ENCODE measurements at regions not wholly inside any gene's neighbourhood (a gene's known extent, or its start where the extent isn't known, plus 50 kb on each side); places are given as distances from the start of the nearest gene placed in this dataset.

- TF ChIP-seq POLR2A (IDR thresholded peaks at IDR 0.05; ENCODE audit: low read length): no peak
- no peak for TF ChIP-seq GATA1 (IDR thresholded peaks at IDR 0.05; ENCODE audit: low read depth, low read length)
- no peak for DNase-seq
Measured at GRCh38 chr20:39263076-39263475, 300.9 kb downstream of the DHX35 start.

- TF ChIP-seq POLR2A (IDR thresholded peaks at IDR 0.05; ENCODE audit: low read length) (no peak), GATA1 (IDR thresholded peaks at IDR 0.05; ENCODE audit: low read depth, low read length) (no peak)
Measured at GRCh38 chr20:39259808-39260207, 297.7 kb downstream of the DHX35 start.

GRCh38 chr20:39259010-39259803, 297.1 kb downstream of the DHX35 start:
- no peak for TF ChIP-seq POLR2A (IDR thresholded peaks at IDR 0.05; ENCODE audit: low read length)
- no peak for TF ChIP-seq GATA1 (IDR thresholded peaks at IDR 0.05; ENCODE audit: low read depth, low read length)
- DNase-seq: no peak

More at GRCh38 chr20:39259808-39260207, 297.7 kb downstream of the DHX35 start:
- no peak for DNase-seq

- TF ChIP-seq POLR2A (IDR thresholded peaks at IDR 0.05; ENCODE audit: low read length): no peak
- DNase-seq: no peak
Measured at GRCh38 chr20:39258253-39258652, 296.1 kb downstream of the DHX35 start.

GRCh38 chr20:39253051-39253755, 291.1 kb downstream of the DHX35 start:
- DNase-seq: no peak
- TF ChIP-seq GATA1 (IDR thresholded peaks at IDR 0.05; ENCODE audit: low read depth, low read length) (no peak), POLR2A (IDR thresholded peaks at IDR 0.05; ENCODE audit: low read length) (no peak)

GRCh38 chr20:39252035-39252434, 289.9 kb downstream of the DHX35 start:
- no peak for DNase-seq
- TF ChIP-seq POLR2A (IDR thresholded peaks at IDR 0.05; ENCODE audit: low read length) (no peak), GATA1 (IDR thresholded peaks at IDR 0.05; ENCODE audit: low read depth, low read length) (no peak)

GRCh38 chr20:39249798-39250197, 287.7 kb downstream of the DHX35 start:
- TF ChIP-seq POLR2A (IDR thresholded peaks at IDR 0.05; ENCODE audit: low read length): no peak
- TF ChIP-seq GATA1 (IDR thresholded peaks at IDR 0.05; ENCODE audit: low read depth, low read length): no peak

GRCh38 chr20:39248862-39249485, 286.8 kb downstream of the DHX35 start:
- no peak for TF ChIP-seq GATA1 (IDR thresholded peaks at IDR 0.05; ENCODE audit: low read depth, low read length)
- TF ChIP-seq POLR2A (IDR thresholded peaks at IDR 0.05; ENCODE audit: low read length): no peak
- no peak for DNase-seq

More at GRCh38 chr20:39249798-39250197, 287.7 kb downstream of the DHX35 start:
- DNase-seq: no peak

GRCh38 chr20:39248171-39248861, 286.2 kb downstream of the DHX35 start:
- TF ChIP-seq GATA1 (IDR thresholded peaks at IDR 0.05; ENCODE audit: low read depth, low read length) (no peak), POLR2A (IDR thresholded peaks at IDR 0.05; ENCODE audit: low read length) (no peak)
- DNase-seq: no peak

GRCh38 chr20:39246436-39246835, 284.3 kb downstream of the DHX35 start:
- no peak for DNase-seq
- TF ChIP-seq GATA1 (IDR thresholded peaks at IDR 0.05; ENCODE audit: low read depth, low read length) (no peak), POLR2A (IDR thresholded peaks at IDR 0.05; ENCODE audit: low read length) (no peak)

- DNase-seq: no peak
- TF ChIP-seq POLR2A (IDR thresholded peaks at IDR 0.05; ENCODE audit: low read length) (no peak), GATA1 (IDR thresholded peaks at IDR 0.05; ENCODE audit: low read depth, low read length) (no peak)
Measured at GRCh38 chr20:39245685-39246311, 283.7 kb downstream of the DHX35 start.

GRCh38 chr20:39243962-39244361, 281.8 kb downstream of the DHX35 start:
- no peak for DNase-seq
- TF ChIP-seq GATA1 (IDR thresholded peaks at IDR 0.05; ENCODE audit: low read depth, low read length) (no peak), POLR2A (IDR thresholded peaks at IDR 0.05; ENCODE audit: low read length) (no peak)

GRCh38 chr20:39242614-39243013, 280.5 kb downstream of the DHX35 start:
- no peak for TF ChIP-seq POLR2A (IDR thresholded peaks at IDR 0.05; ENCODE audit: low read length)
- TF ChIP-seq GATA1 (IDR thresholded peaks at IDR 0.05; ENCODE audit: low read depth, low read length): no peak
- no peak for DNase-seq
